ENCODE measurements at regions not wholly inside any gene's neighbourhood (a gene's known extent, or its start where the extent isn't known, plus 50 kb on each side); places are given as distances from the start of the nearest gene placed in this dataset.

DNA sequence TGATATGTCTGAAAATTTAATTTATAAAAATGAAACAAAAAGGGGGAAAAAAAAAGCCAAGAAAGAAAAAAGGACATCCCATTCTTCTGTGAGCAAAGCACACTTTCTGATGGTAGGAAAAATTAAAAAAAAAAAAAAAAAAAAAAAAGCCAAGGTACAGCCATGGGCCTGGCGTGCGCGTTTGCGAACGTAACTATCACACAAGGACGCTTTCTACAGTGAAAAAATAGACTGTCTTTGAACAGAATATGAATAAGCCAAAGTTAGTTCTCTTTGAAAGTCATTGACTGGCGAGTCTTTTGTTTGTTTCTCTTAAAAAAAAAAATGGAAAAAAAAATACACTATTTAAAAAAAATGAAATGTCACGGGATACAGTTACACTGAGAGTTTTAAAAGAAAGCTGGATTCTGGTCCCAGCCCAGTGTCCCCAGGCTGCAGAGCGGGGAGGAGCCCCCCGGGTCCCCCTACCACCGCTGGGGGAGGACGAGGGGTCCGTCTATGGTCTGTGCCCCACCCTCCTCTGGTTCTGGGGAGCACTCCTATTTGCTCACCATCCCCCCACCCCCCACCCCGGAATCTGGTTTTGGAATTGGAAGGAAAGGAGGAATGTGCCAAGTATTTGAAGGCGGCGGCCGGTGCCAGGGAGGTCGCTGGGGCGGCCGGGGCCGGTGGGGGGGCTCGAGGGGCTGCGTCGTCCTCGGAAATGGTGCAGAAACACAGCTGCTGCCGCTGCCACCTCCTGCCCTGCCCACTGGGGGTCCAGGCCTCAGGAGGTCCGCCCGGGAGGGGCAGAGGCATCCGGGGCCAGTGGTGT, 134.5 kb downstream of the PTPRS start:
- H3K4me3 Mint-ChIP-seq (ENCODE audit: low read depth, unreplicated experiment) = no peak overlapping the region
- no peak overlapping the region for H3K27ac Mint-ChIP-seq (ENCODE audit: unreplicated experiment)
- H3K9me3 Mint-ChIP-seq (ENCODE audit: low read depth, unreplicated experiment) = peaks cover 5% of the 10 kb centered on the region
- no peaks in the 10 kb centered on the region for H3K27me3 Mint-ChIP-seq (ENCODE audit: unreplicated experiment)
- no peak for DNase-seq
- no TSS peak for BruUV-seq (replicated peaks)
- TF ChIP-seq, protein P1, sequence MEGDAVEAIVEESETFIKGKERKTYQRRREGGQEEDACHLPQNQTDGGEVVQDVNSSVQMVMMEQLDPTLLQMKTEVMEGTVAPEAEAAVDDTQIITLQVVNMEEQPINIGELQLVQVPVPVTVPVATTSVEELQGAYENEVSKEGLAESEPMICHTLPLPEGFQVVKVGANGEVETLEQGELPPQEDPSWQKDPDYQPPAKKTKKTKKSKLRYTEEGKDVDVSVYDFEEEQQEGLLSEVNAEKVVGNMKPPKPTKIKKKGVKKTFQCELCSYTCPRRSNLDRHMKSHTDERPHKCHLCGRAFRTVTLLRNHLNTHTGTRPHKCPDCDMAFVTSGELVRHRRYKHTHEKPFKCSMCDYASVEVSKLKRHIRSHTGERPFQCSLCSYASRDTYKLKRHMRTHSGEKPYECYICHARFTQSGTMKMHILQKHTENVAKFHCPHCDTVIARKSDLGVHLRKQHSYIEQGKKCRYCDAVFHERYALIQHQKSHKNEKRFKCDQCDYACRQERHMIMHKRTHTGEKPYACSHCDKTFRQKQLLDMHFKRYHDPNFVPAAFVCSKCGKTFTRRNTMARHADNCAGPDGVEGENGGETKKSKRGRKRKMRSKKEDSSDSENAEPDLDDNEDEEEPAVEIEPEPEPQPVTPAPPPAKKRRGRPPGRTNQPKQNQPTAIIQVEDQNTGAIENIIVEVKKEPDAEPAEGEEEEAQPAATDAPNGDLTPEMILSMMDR (IDR thresholded peaks at IDR 0.05; ENCODE audit: unreplicated experiment) = no peak
- no peaks in the 10 kb centered on the region for H3K36me3 Mint-ChIP-seq (ENCODE audit: insufficient read depth, unreplicated experiment)
- intact Hi-C loops (cut with micrococcal nuclease; ENCODE audit: unreplicated experiment) = no loop called here
- CTCF ChIA-PET = no interaction called here
- no peaks in the 10 kb centered on the region for H3K4me1 Mint-ChIP-seq (ENCODE audit: low read depth, unreplicated experiment)

DNA sequence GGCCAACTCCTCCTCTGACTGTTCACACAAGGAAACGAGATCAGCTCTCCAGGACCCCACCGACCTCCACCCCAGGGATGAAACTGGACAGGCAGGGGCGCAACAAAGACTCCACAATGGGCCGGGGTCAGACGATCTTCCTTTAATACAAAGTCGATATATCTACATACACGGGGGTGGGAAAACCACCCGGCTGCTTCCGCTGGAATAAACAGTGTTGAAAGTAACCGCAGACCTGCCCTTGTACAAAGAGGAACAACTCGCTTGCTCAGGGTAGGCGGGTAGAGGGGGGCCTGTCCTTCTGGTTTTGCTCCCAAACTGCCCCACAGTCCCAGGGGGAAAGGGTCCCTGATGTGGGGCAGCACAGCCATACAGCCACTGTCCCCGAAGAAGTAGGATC, 135.2 kb downstream of the PTPRS start:
- Mint-ChIP-seq H3K4me3 (ENCODE audit: low read depth, unreplicated experiment) (no peak overlapping the region), H3K27ac (ENCODE audit: unreplicated experiment) (no peak overlapping the region), H3K27me3 (ENCODE audit: unreplicated experiment) (no peaks in the 10 kb centered on the region), H3K9me3 (ENCODE audit: low read depth, unreplicated experiment) (peaks cover 2% of the 10 kb centered on the region), H3K36me3 (ENCODE audit: insufficient read depth, unreplicated experiment) (no peaks in the 10 kb centered on the region), H3K4me1 (ENCODE audit: low read depth, unreplicated experiment) (no peaks in the 10 kb centered on the region)
- TF ChIP-seq, protein P1 (IDR thresholded peaks at IDR 0.05; ENCODE audit: unreplicated experiment) = no peak
- BruUV-seq (replicated peaks) = no TSS peak
- no peak for DNase-seq
- intact Hi-C loops (cut with micrococcal nuclease; ENCODE audit: unreplicated experiment) = no loop called here
- CTCF ChIA-PET = no interaction called here

DNA sequence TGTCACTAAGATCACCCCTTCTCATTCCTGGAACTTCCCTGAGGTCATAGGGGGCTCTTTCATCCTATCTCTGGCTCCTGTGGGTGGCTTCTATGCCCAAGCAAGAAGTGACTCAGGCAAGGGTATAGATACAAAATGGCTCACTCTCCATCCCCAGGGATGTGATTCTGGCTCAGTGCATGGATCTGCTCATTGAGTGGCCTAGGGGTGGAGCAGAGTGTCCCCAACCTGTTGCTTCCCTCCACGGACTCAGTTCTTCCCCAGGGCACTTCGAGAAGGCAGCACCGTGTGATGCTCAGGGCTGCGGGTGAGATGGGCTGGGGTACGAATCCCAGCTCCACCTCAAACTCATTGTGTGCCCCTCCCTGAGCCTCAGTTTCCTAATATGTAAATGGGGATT, 136.4 kb downstream of the PTPRS start:
- intact Hi-C loops (cut with micrococcal nuclease; ENCODE audit: unreplicated experiment) = no loop called here
- H3K27me3 Mint-ChIP-seq (ENCODE audit: unreplicated experiment) = no peaks in the 10 kb centered on the region
- BruUV-seq (replicated peaks) = no TSS peak
- no peak overlapping the region for H3K4me3 Mint-ChIP-seq (ENCODE audit: low read depth, unreplicated experiment)
- H3K9me3 Mint-ChIP-seq (ENCODE audit: low read depth, unreplicated experiment) = peaks cover 2% of the 10 kb centered on the region
- H3K27ac Mint-ChIP-seq (ENCODE audit: unreplicated experiment) = no peak overlapping the region
- TF ChIP-seq, protein P1 (IDR thresholded peaks at IDR 0.05; ENCODE audit: unreplicated experiment) = no peak
- CTCF ChIA-PET = no interaction called here
- H3K36me3 Mint-ChIP-seq (ENCODE audit: insufficient read depth, unreplicated experiment) = no peaks in the 10 kb centered on the region
- no peak for DNase-seq
- no peaks in the 10 kb centered on the region for H3K4me1 Mint-ChIP-seq (ENCODE audit: low read depth, unreplicated experiment)

All from Calu3 (cell line).